ENCODE measurements at regions not wholly inside any gene's neighbourhood (a gene's known extent, or its start where the extent isn't known, plus 50 kb on each side); places are given as distances from the start of the nearest gene placed in this dataset.

GRCh38 chr2:205925373-205926337 lies 160.3 kb downstream of the INO80D start (continued):
- TF ChIP-seq GATAD2A (CRISPR knock-in tag; IDR thresholded peaks at IDR 0.05) = peak; percentile 39; the same call in 1 of the 2 replicates
- TF ChIP-seq ZFP62 (CRISPR knock-in tag; IDR thresholded peaks at IDR 0.05) = no peak
- TF ChIP-seq DNMT1 (CRISPR knock-in tag; IDR thresholded peaks at IDR 0.05) = no peak
- TF ChIP-seq AGO1 (IDR thresholded peaks at IDR 0.05; ENCODE audit: low read depth, low read length, poor library complexity, severe bottlenecking) = no peak
- TF ChIP-seq CBX2 (IDR thresholded peaks at IDR 0.05; ENCODE audit: low read depth, low read length) = no peak
- no peak for TF ChIP-seq CBX2 (CRISPR knock-in tag; IDR thresholded peaks at IDR 0.05; ENCODE audit: low read depth)
- no peak for TF ChIP-seq ZNF460 (CRISPR knock-in tag; IDR thresholded peaks at IDR 0.05; ENCODE audit: borderline replicate concordance)
- TF ChIP-seq TBP (CRISPR knock-in tag; IDR thresholded peaks at IDR 0.05) = no peak
- no peak for TF ChIP-seq XBP1 (CRISPR knock-in tag; IDR thresholded peaks at IDR 0.05)
- TF ChIP-seq ZNF782 (CRISPR knock-in tag; IDR thresholded peaks at IDR 0.05; ENCODE audit: borderline replicate concordance) = no peak
- TF ChIP-seq BATF2 (CRISPR knock-in tag; IDR thresholded peaks at IDR 0.05) = no peak
- peak; percentile 24; the same call in 1 of the 2 replicates for TF ChIP-seq TBX2 (CRISPR knock-in tag; IDR thresholded peaks at IDR 0.05; ENCODE audit: borderline replicate concordance)
- TF ChIP-seq ZNF549 (CRISPR knock-in tag; IDR thresholded peaks at IDR 0.05) = no peak
- no peak for TF ChIP-seq KIAA2018 (CRISPR knock-in tag; IDR thresholded peaks at IDR 0.05; ENCODE audit: borderline replicate concordance)
- TF ChIP-seq TCF12 (IDR thresholded peaks at IDR 0.05) = no peak
- no peak for TF ChIP-seq TCF12 (CRISPR knock-in tag; IDR thresholded peaks at IDR 0.05)
- no peak for TF ChIP-seq ZNF7 (CRISPR knock-in tag; IDR thresholded peaks at IDR 0.05)
- TF ChIP-seq ZSCAN21 (CRISPR knock-in tag; IDR thresholded peaks at IDR 0.05; ENCODE audit: borderline replicate concordance) = no peak
- TF ChIP-seq ZFP41 (CRISPR knock-in tag; IDR thresholded peaks at IDR 0.05; ENCODE audit: borderline replicate concordance) = 0 out of 2 replicates have a peak, but pooled peaks have one; percentile 41
- TF ChIP-seq CREM (IDR thresholded peaks at IDR 0.05) = no peak
- no peak for TF ChIP-seq CREM (CRISPR knock-in tag; IDR thresholded peaks at IDR 0.05)
- no peak for TF ChIP-seq ZNF367 (CRISPR knock-in tag; IDR thresholded peaks at IDR 0.05; ENCODE audit: borderline replicate concordance)
- no peak for TF ChIP-seq SIN3A (IDR thresholded peaks at IDR 0.05; ENCODE audit: borderline replicate concordance, low read depth, low read length)

Measured in HepG2 (cell line).